ENCODE measurements at regions not wholly inside any gene's neighbourhood (a gene's known extent, or its start where the extent isn't known, plus 50 kb on each side); places are given as distances from the start of the nearest gene placed in this dataset.

DNA sequence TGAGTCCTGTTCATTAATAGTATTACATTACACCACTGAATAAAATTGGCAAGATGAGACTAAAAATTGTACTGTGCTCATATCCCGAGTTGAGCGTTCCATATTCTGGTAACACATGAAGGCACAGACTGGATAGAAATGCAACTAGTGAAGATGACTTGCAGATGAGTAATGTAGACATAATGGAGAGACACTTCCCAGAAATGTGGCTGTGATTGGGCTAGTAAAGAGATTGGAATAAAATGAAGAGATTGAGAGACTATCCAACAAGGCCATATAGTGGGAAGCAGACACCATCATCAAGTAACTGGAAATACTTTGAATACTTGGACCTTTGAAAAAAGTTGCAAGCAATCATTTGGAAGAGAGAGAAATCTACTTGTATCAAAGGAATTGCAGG is 77.3 kb downstream of the DCAF8L1 start (continued):
- TF ChIP-seq ZC3H10 (CRISPR knock-in tag; IDR thresholded peaks at IDR 0.05) = no peak
- TF ChIP-seq CSDC2 (CRISPR knock-in tag; IDR thresholded peaks at IDR 0.05) = no peak

DNA sequence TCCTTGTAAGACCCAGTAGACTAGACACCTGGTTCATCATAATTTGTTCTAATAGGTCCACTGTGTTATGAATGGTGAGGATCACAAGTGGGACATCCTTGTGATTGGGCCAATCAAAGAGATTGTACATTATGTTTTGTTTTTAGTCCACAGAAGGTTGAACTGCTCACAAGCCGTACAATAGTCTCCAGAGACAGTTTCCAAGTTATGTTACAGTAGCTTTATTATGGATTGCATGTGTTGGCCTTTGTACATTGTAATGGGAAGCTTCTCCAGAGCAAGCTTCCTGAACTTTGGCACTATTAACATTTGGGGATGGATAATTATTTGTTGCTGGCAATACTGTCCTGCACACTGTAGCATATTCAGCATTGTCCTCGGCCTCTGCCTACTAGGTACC is 86.1 kb downstream of the MAGEB10 start:
- TF ChIP-seq, protein P1, sequence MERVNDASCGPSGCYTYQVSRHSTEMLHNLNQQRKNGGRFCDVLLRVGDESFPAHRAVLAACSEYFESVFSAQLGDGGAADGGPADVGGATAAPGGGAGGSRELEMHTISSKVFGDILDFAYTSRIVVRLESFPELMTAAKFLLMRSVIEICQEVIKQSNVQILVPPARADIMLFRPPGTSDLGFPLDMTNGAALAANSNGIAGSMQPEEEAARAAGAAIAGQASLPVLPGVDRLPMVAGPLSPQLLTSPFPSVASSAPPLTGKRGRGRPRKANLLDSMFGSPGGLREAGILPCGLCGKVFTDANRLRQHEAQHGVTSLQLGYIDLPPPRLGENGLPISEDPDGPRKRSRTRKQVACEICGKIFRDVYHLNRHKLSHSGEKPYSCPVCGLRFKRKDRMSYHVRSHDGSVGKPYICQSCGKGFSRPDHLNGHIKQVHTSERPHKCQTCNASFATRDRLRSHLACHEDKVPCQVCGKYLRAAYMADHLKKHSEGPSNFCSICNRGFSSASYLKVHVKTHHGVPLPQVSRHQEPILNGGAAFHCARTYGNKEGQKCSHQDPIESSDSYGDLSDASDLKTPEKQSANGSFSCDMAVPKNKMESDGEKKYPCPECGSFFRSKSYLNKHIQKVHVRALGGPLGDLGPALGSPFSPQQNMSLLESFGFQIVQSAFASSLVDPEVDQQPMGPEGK (CRISPR knock-in tag; IDR thresholded peaks at IDR 0.05; ENCODE audit: borderline replicate concordance) = no peak
- TF ChIP-seq ZNF565 (CRISPR knock-in tag; conservative IDR thresholded peaks at IDR 0.05; ENCODE audit: low read depth) = no peak
- TF ChIP-seq BACH2 (CRISPR knock-in tag; IDR thresholded peaks at IDR 0.05; ENCODE audit: borderline replicate concordance) = no peak
- ATAC-seq = no peak

DNA sequence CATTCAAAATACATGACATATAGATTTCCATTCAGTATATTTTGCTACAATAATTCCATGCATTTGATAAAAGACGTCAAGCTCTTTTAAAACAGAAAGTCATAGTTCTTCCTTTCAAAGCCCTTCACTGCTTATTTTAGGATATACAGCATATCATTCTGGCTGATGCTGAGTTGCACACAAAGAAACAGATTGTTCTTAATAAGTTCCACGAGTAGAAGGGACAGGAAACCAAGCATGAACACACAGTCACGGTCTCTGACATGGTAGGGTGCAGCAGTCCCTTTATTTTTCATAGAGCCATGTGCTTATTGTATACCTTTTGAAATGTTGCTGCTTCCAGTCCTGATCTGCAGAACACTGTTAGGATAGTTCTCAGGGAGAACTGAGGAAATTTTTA is 85.4 kb downstream of the MAGEB10 start:
- TF ChIP-seq TCF4 (CRISPR knock-in tag; IDR thresholded peaks at IDR 0.05; ENCODE audit: borderline replicate concordance) (no peak), ESRRG (CRISPR knock-in tag; IDR thresholded peaks at IDR 0.05) (no peak), OSR1 (CRISPR knock-in tag; IDR thresholded peaks at IDR 0.05) (no peak), BACH2 (CRISPR knock-in tag; IDR thresholded peaks at IDR 0.05; ENCODE audit: borderline replicate concordance) (no peak), CSDC2 (CRISPR knock-in tag; IDR thresholded peaks at IDR 0.05) (no peak), PPARA (CRISPR knock-in tag; IDR thresholded peaks at IDR 0.05; ENCODE audit: borderline replicate concordance) (no peak), ZFP30 (CRISPR knock-in tag; IDR thresholded peaks at IDR 0.05) (no peak), ZFP3 (CRISPR knock-in tag; IDR thresholded peaks at IDR 0.05) (no peak), ZNF8 (CRISPR knock-in tag; IDR thresholded peaks at IDR 0.05) (no peak), ZNF565 (CRISPR knock-in tag; conservative IDR thresholded peaks at IDR 0.05; ENCODE audit: low read depth) (no peak), SNAI2 (CRISPR knock-in tag; IDR thresholded peaks at IDR 0.05) (no peak), ZNF70 (CRISPR knock-in tag; IDR thresholded peaks at IDR 0.05) (no peak)
- TF ChIP-seq, protein P2, sequence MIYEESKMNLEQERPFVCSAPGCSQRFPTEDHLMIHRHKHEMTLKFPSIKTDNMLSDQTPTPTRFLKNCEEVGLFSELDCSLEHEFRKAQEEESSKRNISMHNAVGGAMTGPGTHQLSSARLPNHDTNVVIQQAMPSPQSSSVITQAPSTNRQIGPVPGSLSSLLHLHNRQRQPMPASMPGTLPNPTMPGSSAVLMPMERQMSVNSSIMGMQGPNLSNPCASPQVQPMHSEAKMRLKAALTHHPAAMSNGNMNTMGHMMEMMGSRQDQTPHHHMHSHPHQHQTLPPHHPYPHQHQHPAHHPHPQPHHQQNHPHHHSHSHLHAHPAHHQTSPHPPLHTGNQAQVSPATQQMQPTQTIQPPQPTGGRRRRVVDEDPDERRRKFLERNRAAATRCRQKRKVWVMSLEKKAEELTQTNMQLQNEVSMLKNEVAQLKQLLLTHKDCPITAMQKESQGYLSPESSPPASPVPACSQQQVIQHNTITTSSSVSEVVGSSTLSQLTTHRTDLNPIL (CRISPR knock-in tag; IDR thresholded peaks at IDR 0.05; ENCODE audit: low read depth) = no peak
- TF ChIP-seq, protein P3, sequence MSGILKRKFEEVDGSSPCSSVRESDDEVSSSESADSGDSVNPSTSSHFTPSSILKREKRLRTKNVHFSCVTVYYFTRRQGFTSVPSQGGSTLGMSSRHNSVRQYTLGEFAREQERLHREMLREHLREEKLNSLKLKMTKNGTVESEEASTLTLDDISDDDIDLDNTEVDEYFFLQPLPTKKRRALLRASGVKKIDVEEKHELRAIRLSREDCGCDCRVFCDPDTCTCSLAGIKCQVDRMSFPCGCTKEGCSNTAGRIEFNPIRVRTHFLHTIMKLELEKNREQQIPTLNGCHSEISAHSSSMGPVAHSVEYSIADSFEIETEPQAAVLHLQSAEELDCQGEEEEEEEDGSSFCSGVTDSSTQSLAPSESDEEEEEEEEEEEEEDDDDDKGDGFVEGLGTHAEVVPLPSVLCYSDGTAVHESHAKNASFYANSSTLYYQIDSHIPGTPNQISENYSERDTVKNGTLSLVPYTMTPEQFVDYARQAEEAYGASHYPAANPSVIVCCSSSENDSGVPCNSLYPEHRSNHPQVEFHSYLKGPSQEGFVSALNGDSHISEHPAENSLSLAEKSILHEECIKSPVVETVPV (CRISPR knock-in tag; IDR thresholded peaks at IDR 0.05) = no peak
- TF ChIP-seq, protein P4, sequence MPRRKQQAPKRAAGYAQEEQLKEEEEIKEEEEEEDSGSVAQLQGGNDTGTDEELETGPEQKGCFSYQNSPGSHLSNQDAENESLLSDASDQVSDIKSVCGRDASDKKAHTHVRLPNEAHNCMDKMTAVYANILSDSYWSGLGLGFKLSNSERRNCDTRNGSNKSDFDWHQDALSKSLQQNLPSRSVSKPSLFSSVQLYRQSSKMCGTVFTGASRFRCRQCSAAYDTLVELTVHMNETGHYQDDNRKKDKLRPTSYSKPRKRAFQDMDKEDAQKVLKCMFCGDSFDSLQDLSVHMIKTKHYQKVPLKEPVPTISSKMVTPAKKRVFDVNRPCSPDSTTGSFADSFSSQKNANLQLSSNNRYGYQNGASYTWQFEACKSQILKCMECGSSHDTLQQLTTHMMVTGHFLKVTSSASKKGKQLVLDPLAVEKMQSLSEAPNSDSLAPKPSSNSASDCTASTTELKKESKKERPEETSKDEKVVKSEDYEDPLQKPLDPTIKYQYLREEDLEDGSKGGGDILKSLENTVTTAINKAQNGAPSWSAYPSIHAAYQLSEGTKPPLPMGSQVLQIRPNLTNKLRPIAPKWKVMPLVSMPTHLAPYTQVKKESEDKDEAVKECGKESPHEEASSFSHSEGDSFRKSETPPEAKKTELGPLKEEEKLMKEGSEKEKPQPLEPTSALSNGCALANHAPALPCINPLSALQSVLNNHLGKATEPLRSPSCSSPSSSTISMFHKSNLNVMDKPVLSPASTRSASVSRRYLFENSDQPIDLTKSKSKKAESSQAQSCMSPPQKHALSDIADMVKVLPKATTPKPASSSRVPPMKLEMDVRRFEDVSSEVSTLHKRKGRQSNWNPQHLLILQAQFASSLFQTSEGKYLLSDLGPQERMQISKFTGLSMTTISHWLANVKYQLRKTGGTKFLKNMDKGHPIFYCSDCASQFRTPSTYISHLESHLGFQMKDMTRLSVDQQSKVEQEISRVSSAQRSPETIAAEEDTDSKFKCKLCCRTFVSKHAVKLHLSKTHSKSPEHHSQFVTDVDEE (CRISPR knock-in tag; IDR thresholded peaks at IDR 0.05) = no peak
- TF ChIP-seq, protein P1 (CRISPR knock-in tag; IDR thresholded peaks at IDR 0.05; ENCODE audit: borderline replicate concordance) = no peak
- TF ChIP-seq, protein P5, sequence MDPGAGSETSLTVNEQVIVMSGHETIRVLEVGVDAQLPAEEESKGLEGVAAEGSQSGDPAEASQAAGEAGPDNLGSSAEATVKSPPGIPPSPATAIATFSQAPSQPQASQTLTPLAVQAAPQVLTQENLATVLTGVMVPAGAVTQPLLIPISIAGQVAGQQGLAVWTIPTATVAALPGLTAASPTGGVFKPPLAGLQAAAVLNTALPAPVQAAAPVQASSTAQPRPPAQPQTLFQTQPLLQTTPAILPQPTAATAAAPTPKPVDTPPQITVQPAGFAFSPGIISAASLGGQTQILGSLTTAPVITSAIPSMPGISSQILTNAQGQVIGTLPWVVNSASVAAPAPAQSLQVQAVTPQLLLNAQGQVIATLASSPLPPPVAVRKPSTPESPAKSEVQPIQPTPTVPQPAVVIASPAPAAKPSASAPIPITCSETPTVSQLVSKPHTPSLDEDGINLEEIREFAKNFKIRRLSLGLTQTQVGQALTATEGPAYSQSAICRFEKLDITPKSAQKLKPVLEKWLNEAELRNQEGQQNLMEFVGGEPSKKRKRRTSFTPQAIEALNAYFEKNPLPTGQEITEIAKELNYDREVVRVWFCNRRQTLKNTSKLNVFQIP (CRISPR knock-in tag; IDR thresholded peaks at IDR 0.05; ENCODE audit: borderline replicate concordance, low read depth) = no peak
- no peak for ATAC-seq

Measured in SK-N-SH treated with all-trans-retinoic acid at 6 μM for 48 hours (cell line).